Right ventricle myocardium inferior (tissue), 1 donor: ENCODE measurements at regions not wholly inside any gene's neighbourhood (a gene's known extent, or its start where the extent isn't known, plus 50 kb on each side); places are given as distances from the start of the nearest gene placed in this dataset.
"Not testable (repeated sequence)": the region's sequence is repeated elsewhere in the genome, so short reads cannot be mapped to it uniquely, and the experiment has no call there.

Source experiments
- ATAC-seq: fragments of 200-7000 bp; cut with Tn5 transposase; one replicate; pipeline ENCODE4 v1.9.1; 2020; ENCODE audit warnings: mild to moderate bottlenecking, moderate library complexity
- DNase-seq: peaks from one replicate; pipeline ENCODE4 v3.0.0; 2021; ENCODE audit errors: missing footprints
- intact Hi-C: fragments of 100-400 bp; cut with DNase I; formaldehyde crosslinking; loops from one replicate; pipeline ENCODE4 v1.11.0; 2022
- donor health status: DM: no; HTN: yes; CAD: no; lungs with severe emphysema.

GRCh38 chr19:31002518-31003244 lies 346.6 kb downstream of the TSHZ3 start:
- no peak for ATAC-seq
- DNase-seq, result no peak

GRCh38 chr19:31001991-31002390 lies 347.2 kb downstream of the TSHZ3 start:
- no peak for ATAC-seq
- intact Hi-C loops, result no loop called here
- DNase-seq, result no peak

More at GRCh38 chr19:31002518-31003244, 346.6 kb downstream of the TSHZ3 start:
- intact Hi-C loops, result no loop called here

- intact Hi-C loops, result no loop called here
- DNase-seq, result no peak
- ATAC-seq, result no peak
These were observed 348.3 kb downstream of the TSHZ3 start for GRCh38 chr19:31000913-31001312.

GRCh38 chr19:30999726-31000125 lies 349.5 kb downstream of the TSHZ3 start:
- no peak for ATAC-seq
- no peak for DNase-seq
- intact Hi-C loops, result no loop called here

GRCh38 chr19:30997222-30997621 lies 352.0 kb downstream of the TSHZ3 start:
- intact Hi-C loops, result no loop called here
- no peak for DNase-seq
- ATAC-seq, result no peak

GRCh38 chr19:30978639-30979038 lies 370.6 kb downstream of the TSHZ3 start:
- no peak for DNase-seq
- ATAC-seq, result no peak
- intact Hi-C loops, result no loop called here

- DNase-seq, result no peak
- ATAC-seq, result no peak
- intact Hi-C loops, result no loop called here
These were observed 379.6 kb downstream of the TSHZ3 start for GRCh38 chr19:30969591-30969990.

- ATAC-seq (no peak), DNase-seq (no peak)
- intact Hi-C loops, result no loop called here
These were observed 380.3 kb downstream of the TSHZ3 start for GRCh38 chr19:30968841-30969399.

GRCh38 chr19:30968210-30968609 lies 381.0 kb downstream of the TSHZ3 start:
- intact Hi-C loops, result no loop called here
- ATAC-seq, result no peak
- DNase-seq, result no peak

GRCh38 chr19:30966486-30966885 lies 382.8 kb downstream of the TSHZ3 start:
- ATAC-seq, result no peak
- DNase-seq, result no peak
- intact Hi-C loops, result no loop called here

- no peak for DNase-seq
- intact Hi-C loops, result no loop called here
- no peak for ATAC-seq
These were observed 390.2 kb downstream of the TSHZ3 start for GRCh38 chr19:30959011-30959410.

GRCh38 chr19:30955112-30956104 lies 393.8 kb downstream of the TSHZ3 start:
- DNase-seq (no peak), ATAC-seq (no peak)
- intact Hi-C loops, result no loop called here

- DNase-seq, ATAC-seq, intact Hi-C loops: not testable (repeated sequence)
These were observed 404.8 kb downstream of the TSHZ3 start for GRCh38 chr19:30944276-30944932.

GRCh38 chr19:30943101-30943843 lies 406.0 kb downstream of the TSHZ3 start:
- ATAC-seq, result no peak
- DNase-seq, result no peak
- intact Hi-C loops, result no loop called here

- DNase-seq (no peak), ATAC-seq (no peak)
- intact Hi-C loops, result no loop called here
These were observed 406.6 kb downstream of the TSHZ3 start for GRCh38 chr19:30942636-30943035.

- intact Hi-C loops, result no loop called here
- ATAC-seq, result no peak
- DNase-seq, result no peak
These were observed 407.6 kb downstream of the TSHZ3 start for GRCh38 chr19:30941591-30941990.

- ATAC-seq (no peak), DNase-seq (no peak)
- intact Hi-C loops, result no loop called here
These were observed 413.0 kb downstream of the TSHZ3 start for GRCh38 chr19:30936276-30936675.

- DNase-seq, result no peak
- no peak for ATAC-seq
- intact Hi-C loops, result no loop called here
These were observed 414.1 kb downstream of the TSHZ3 start for GRCh38 chr19:30935146-30935545.
